Esophagus squamous epithelium (tissue), 4 donors: ENCODE measurements at regions not wholly inside any gene's neighbourhood (a gene's known extent, or its start where the extent isn't known, plus 50 kb on each side); places are given as distances from the start of the nearest gene placed in this dataset.

ENCODE experiments used
- CTCF ChIP-seq, 6 experiments: fragments of 450-650 bp in 4 of 6; fragments of 200-600 bp in 2 of 6; sonication (generic) in 2 of 6; IDR thresholded peaks; one replicate each; pipeline ENCODE4 v1.5.1; 2016 to 2019; ENCODE audit warnings: antibody characterized with exemption in 6 of 6, mild to moderate bottlenecking in 4 of 6, moderate library complexity in 4 of 6
- POLR2A ChIP-seq, 4 donors: fragments of 450-650 bp; IDR thresholded peaks; one replicate each; pipeline ENCODE4 v1.6.1; 2017; ENCODE audit warnings: antibody characterized with exemption in 4 of 4, mild to moderate bottlenecking in 4 of 4, moderate library complexity in 3 of 4

- TF ChIP-seq POLR2A (IDR thresholded peaks at IDR 0.05) (no peak), CTCF (IDR thresholded peaks at IDR 0.05) (no peak)
Measured at GRCh38 chr5:164721116-164721515, 1215.7 kb downstream of the MAT2B start.
